ENCODE measurements at regions not wholly inside any gene's neighbourhood (a gene's known extent, or its start where the extent isn't known, plus 50 kb on each side); places are given as distances from the start of the nearest gene placed in this dataset.

- Histone ChIP-seq H2BK12ac (ENCODE audit: low read length) (no peak overlapping the region), H3K9ac (ENCODE audit: low read depth, low read length, poor library complexity) (no peak overlapping the region), H3K23ac (ENCODE audit: low read depth, low read length, poor library complexity) (no peak overlapping the region), H3K79me1 (ENCODE audit: low read depth, low read length) (no peaks in the 10 kb centered on the region), H3K9me3 (replicated peaks in 1 of 2; ENCODE audit: control insufficient read depth in 2 of 2, insufficient read depth in 1 of 2, low read depth in 1 of 2, low read length in 2 of 2) (no peaks in the 10 kb centered on the region), H3K27ac (replicated peaks; ENCODE audit: low read length) (no peak overlapping the region), H2BK120ac (ENCODE audit: low read depth, low read length) (no peak overlapping the region), H3K4me1 (ENCODE audit: control insufficient read depth in 2 of 2, insufficient read depth in 1 of 2, low read depth in 1 of 2, low read length in 2 of 2) (peaks cover 0 to 9% of the 10 kb centered on the region in 2 donors), H3K4me3 (ENCODE audit: low read length in 2 of 2) (no peak overlapping the region), H2AK5ac (ENCODE audit: low read depth, low read length) (no peak overlapping the region), H3K36me3 (replicated peaks in 1 of 2; ENCODE audit: control insufficient read depth in 2 of 2, insufficient read depth in 2 of 2, low read length in 2 of 2) (no peaks in the 10 kb centered on the region), H3K4ac (ENCODE audit: low read length) (no peak overlapping the region), H4K91ac (ENCODE audit: low read depth, low read length, poor library complexity) (no peak overlapping the region), H2AFZ (ENCODE audit: low read length) (no peak overlapping the region), H3K14ac (ENCODE audit: low read length) (no peak overlapping the region), H3K27me3 (ENCODE audit: control insufficient read depth in 3 of 3, insufficient read depth in 3 of 3, low read depth in 1 of 3, low read length in 3 of 3) (no peaks in the 10 kb centered on the region), H2BK15ac (ENCODE audit: low read length) (no peak overlapping the region), H3K18ac (ENCODE audit: low read length) (no peak overlapping the region), H3K4me2 (ENCODE audit: insufficient read depth, low read length, poor library complexity, severe bottlenecking) (no peak overlapping the region), H2BK5ac (ENCODE audit: low read length) (no peak overlapping the region), H4K8ac (ENCODE audit: low read depth, low read length) (no peak overlapping the region)
- WGBS, 2 donors (ENCODE audit: extremely low coverage in 2 of 2, insufficient read length in 2 of 2, insufficient replicate concordance in 1 of 2) = no CpG with 5 or more reads among the region's 2 CpGs
- no peak for DNase-seq (ENCODE audit: low spot score)
Measured at GRCh38 chr3:28746990-28747389, 398.4 kb upstream of the AZI2 start.

DNA sequence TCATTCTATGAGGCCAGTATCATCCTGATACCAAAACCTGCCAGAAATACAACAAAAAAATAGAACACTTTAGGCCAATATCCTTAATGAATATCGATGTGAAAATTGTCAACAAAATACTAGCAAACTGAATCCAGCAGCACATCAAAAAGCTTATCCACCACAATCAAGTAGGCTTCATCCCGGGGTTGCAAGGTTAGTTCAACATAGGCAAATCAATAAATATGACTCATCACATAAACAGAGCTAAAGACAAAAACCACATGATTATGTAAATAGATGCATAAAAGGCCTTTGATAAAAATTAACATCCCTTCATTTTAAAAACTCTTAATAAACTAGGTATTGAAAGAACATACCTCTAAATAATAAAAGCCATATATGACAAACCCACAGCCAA, 403.2 kb upstream of the AZI2 start:
- WGBS, 2 donors (ENCODE audit: extremely low coverage in 2 of 2, insufficient read length in 2 of 2, insufficient replicate concordance in 1 of 2) = no CpG with 5 or more reads among the region's 2 CpGs
- Histone ChIP-seq H3K27me3 (ENCODE audit: control insufficient read depth in 3 of 3, insufficient read depth in 3 of 3, low read depth in 1 of 3, low read length in 3 of 3) (peaks cover 0 to 1% (median 0%) of the 10 kb centered on the region in 3 experiments), H3K9ac (ENCODE audit: low read depth, low read length, poor library complexity) (no peak overlapping the region), H2BK15ac (ENCODE audit: low read length) (no peak overlapping the region), H2AK5ac (ENCODE audit: low read depth, low read length) (no peak overlapping the region), H3K4me1 (ENCODE audit: control insufficient read depth in 2 of 2, insufficient read depth in 1 of 2, low read depth in 1 of 2, low read length in 2 of 2) (no peaks in the 10 kb centered on the region), H3K79me1 (ENCODE audit: low read depth, low read length) (no peaks in the 10 kb centered on the region), H3K14ac (ENCODE audit: low read length) (no peak overlapping the region), H3K23ac (ENCODE audit: low read depth, low read length, poor library complexity) (no peak overlapping the region), H4K91ac (ENCODE audit: low read depth, low read length, poor library complexity) (no peak overlapping the region), H3K4me3 (ENCODE audit: low read length in 2 of 2) (no peak overlapping the region), H3K36me3 (replicated peaks in 1 of 2; ENCODE audit: control insufficient read depth in 2 of 2, insufficient read depth in 2 of 2, low read length in 2 of 2) (no peaks in the 10 kb centered on the region), H3K27ac (replicated peaks; ENCODE audit: low read length) (no peak overlapping the region), H3K4me2 (ENCODE audit: insufficient read depth, low read length, poor library complexity, severe bottlenecking) (no peak overlapping the region), H2BK12ac (ENCODE audit: low read length) (no peak overlapping the region), H3K18ac (ENCODE audit: low read length) (no peak overlapping the region), H3K4ac (ENCODE audit: low read length) (no peak overlapping the region), H2BK5ac (ENCODE audit: low read length) (no peak overlapping the region), H2BK120ac (ENCODE audit: low read depth, low read length) (no peak overlapping the region), H4K8ac (ENCODE audit: low read depth, low read length) (no peak overlapping the region), H2AFZ (ENCODE audit: low read length) (no peak overlapping the region), H3K9me3 (replicated peaks in 1 of 2; ENCODE audit: control insufficient read depth in 2 of 2, insufficient read depth in 1 of 2, low read depth in 1 of 2, low read length in 2 of 2) (no peaks in the 10 kb centered on the region)
- DNase-seq (ENCODE audit: low spot score) = no peak

DNA sequence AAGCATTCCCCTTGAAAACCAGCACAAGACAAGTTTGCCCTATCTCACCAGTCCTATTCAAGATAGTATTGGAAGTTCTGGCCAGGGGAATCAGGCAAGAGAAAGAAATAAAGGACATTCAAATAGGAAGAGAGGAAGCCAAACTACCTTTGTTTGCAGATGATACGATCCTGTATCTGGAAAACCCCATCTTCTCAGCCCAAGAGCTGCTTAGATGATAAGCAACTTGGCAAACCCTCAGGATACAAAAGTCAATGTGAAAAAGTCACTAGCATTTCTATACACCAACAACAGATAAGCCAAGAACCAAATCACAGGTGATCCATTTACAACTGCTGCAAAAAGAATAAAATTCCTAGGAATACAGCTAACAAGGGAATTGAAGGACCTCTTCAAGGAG, 403.7 kb upstream of the AZI2 start:
- no CpG with 5 or more reads among the region's 1 CpG for WGBS, 2 donors (ENCODE audit: extremely low coverage in 2 of 2, insufficient read length in 2 of 2, insufficient replicate concordance in 1 of 2)
- no peaks in the 10 kb centered on the region for H3K79me1 ChIP-seq (ENCODE audit: low read depth, low read length)
- no peak overlapping the region for H3K14ac ChIP-seq (ENCODE audit: low read length)
- no peak overlapping the region for H3K18ac ChIP-seq (ENCODE audit: low read length)
- H3K27ac ChIP-seq (replicated peaks; ENCODE audit: low read length) = no peak overlapping the region
- H4K8ac ChIP-seq (ENCODE audit: low read depth, low read length) = no peak overlapping the region
- H3K4me2 ChIP-seq (ENCODE audit: insufficient read depth, low read length, poor library complexity, severe bottlenecking) = no peak overlapping the region
- H3K4me1 ChIP-seq (ENCODE audit: control insufficient read depth in 2 of 2, insufficient read depth in 1 of 2, low read depth in 1 of 2, low read length in 2 of 2) = no peaks in the 10 kb centered on the region
- peaks cover 0 to 6% (median 0%) of the 10 kb centered on the region in 3 experiments for H3K27me3 ChIP-seq (ENCODE audit: control insufficient read depth in 3 of 3, insufficient read depth in 3 of 3, low read depth in 1 of 3, low read length in 3 of 3)
- no peak overlapping the region for H2BK15ac ChIP-seq (ENCODE audit: low read length)
- H2BK120ac ChIP-seq (ENCODE audit: low read depth, low read length) = no peak overlapping the region
- no peaks in the 10 kb centered on the region for H3K36me3 ChIP-seq (replicated peaks in 1 of 2; ENCODE audit: control insufficient read depth in 2 of 2, insufficient read depth in 2 of 2, low read length in 2 of 2)
- no peak overlapping the region for H2BK12ac ChIP-seq (ENCODE audit: low read length)
- no peak overlapping the region for H3K4ac ChIP-seq (ENCODE audit: low read length)
- H3K9ac ChIP-seq (ENCODE audit: low read depth, low read length, poor library complexity) = no peak overlapping the region
- H2AFZ ChIP-seq (ENCODE audit: low read length) = no peak overlapping the region
- no peak overlapping the region for H3K23ac ChIP-seq (ENCODE audit: low read depth, low read length, poor library complexity)
- DNase-seq (ENCODE audit: low spot score) = no peak
- no peak overlapping the region for H3K4me3 ChIP-seq (ENCODE audit: low read length in 2 of 2)
- no peaks in the 10 kb centered on the region for H3K9me3 ChIP-seq (replicated peaks in 1 of 2; ENCODE audit: control insufficient read depth in 2 of 2, insufficient read depth in 1 of 2, low read depth in 1 of 2, low read length in 2 of 2)
- H2BK5ac ChIP-seq (ENCODE audit: low read length) = no peak overlapping the region
- no peak overlapping the region for H2AK5ac ChIP-seq (ENCODE audit: low read depth, low read length)
- H4K91ac ChIP-seq (ENCODE audit: low read depth, low read length, poor library complexity) = no peak overlapping the region

DNA sequence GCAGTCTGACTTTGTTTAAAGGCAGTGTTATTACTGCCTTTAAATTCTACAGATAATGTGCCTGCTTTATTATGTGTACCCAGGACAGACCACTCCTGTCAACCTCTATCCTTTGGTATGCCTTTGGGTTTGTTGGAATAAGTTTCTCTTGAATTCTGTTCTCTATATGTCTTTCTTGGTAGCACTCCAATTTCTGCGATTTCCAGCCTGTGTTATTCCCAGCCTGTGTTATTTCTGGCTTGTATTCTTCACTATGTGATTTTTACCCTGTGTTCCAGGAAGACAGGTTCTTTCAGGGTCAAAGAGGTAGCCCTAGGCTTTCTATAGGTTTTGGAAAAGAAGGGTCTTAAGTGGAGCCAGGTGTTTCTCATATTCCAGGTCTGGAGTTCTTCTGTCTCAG, 407.4 kb upstream of the AZI2 start:
- Histone ChIP-seq H3K14ac (ENCODE audit: low read length) (no peak overlapping the region), H4K91ac (ENCODE audit: low read depth, low read length, poor library complexity) (no peak overlapping the region), H3K9ac (ENCODE audit: low read depth, low read length, poor library complexity) (no peak overlapping the region), H3K4me3 (ENCODE audit: low read length in 2 of 2) (no peak overlapping the region), H2AFZ (ENCODE audit: low read length) (no peak overlapping the region), H2BK12ac (ENCODE audit: low read length) (no peak overlapping the region), H2BK15ac (ENCODE audit: low read length) (no peak overlapping the region), H3K23ac (ENCODE audit: low read depth, low read length, poor library complexity) (no peak overlapping the region), H4K8ac (ENCODE audit: low read depth, low read length) (no peak overlapping the region), H3K9me3 (replicated peaks in 1 of 2; ENCODE audit: control insufficient read depth in 2 of 2, insufficient read depth in 1 of 2, low read depth in 1 of 2, low read length in 2 of 2) (peaks cover 0 to 2% of the 10 kb centered on the region in 2 donors), H3K27me3 (ENCODE audit: control insufficient read depth in 3 of 3, insufficient read depth in 3 of 3, low read depth in 1 of 3, low read length in 3 of 3) (peaks cover 0 to 26% (median 0%) of the 10 kb centered on the region in 3 experiments), H2AK5ac (ENCODE audit: low read depth, low read length) (no peak overlapping the region), H3K36me3 (replicated peaks in 1 of 2; ENCODE audit: control insufficient read depth in 2 of 2, insufficient read depth in 2 of 2, low read length in 2 of 2) (no peaks in the 10 kb centered on the region), H3K4ac (ENCODE audit: low read length) (no peak overlapping the region), H3K27ac (replicated peaks; ENCODE audit: low read length) (no peak overlapping the region), H2BK120ac (ENCODE audit: low read depth, low read length) (no peak overlapping the region), H3K4me1 (ENCODE audit: control insufficient read depth in 2 of 2, insufficient read depth in 1 of 2, low read depth in 1 of 2, low read length in 2 of 2) (no peaks in the 10 kb centered on the region), H3K79me1 (ENCODE audit: low read depth, low read length) (no peaks in the 10 kb centered on the region), H3K18ac (ENCODE audit: low read length) (no peak overlapping the region), H2BK5ac (ENCODE audit: low read length) (no peak overlapping the region), H3K4me2 (ENCODE audit: insufficient read depth, low read length, poor library complexity, severe bottlenecking) (no peak overlapping the region)
- DNase-seq (ENCODE audit: low spot score) = no peak
- no CpG with 5 or more reads among the region's 1 CpG for WGBS, 2 donors (ENCODE audit: extremely low coverage in 2 of 2, insufficient read length in 2 of 2, insufficient replicate concordance in 1 of 2)
